ENCODE measurements at regions not wholly inside any gene's neighbourhood (a gene's known extent, or its start where the extent isn't known, plus 50 kb on each side); places are given as distances from the start of the nearest gene placed in this dataset.

- Histone ChIP-seq H3K79me2 (ENCODE audit: insufficient read depth, low read length) (no peaks in the 10 kb centered on the region), H3K27ac (ENCODE audit: low read depth, low read length) (no peak overlapping the region), H3K36me3 (ENCODE audit: insufficient read depth, low read length) (no peaks in the 10 kb centered on the region), H3K9me3 (ENCODE audit: low read depth, low read length) (no peaks in the 10 kb centered on the region), H3K4me1 (ENCODE audit: insufficient read depth, low read length) (no peaks in the 10 kb centered on the region), H4K20me1 (ENCODE audit: insufficient read depth, low read length) (no peaks in the 10 kb centered on the region), H3K27me3 (ENCODE audit: insufficient read depth, low read length) (peaks cover 3% of the 10 kb centered on the region), H3K4me3 (ENCODE audit: insufficient read depth, low read length) (no peak overlapping the region), H2AFZ (ENCODE audit: low read length) (no peak overlapping the region), H3K4me2 (ENCODE audit: insufficient read depth, low read length) (no peak overlapping the region)
- TF ChIP-seq CTCF (IDR thresholded peaks at IDR 0.05; ENCODE audit: extremely low read depth, low read depth, low read length): no peak
- no peak for DNase-seq (ENCODE audit: insufficient read length, low spot score, missing footprints)
Measured at GRCh38 chr16:51755577-51756355, 604.7 kb upstream of the SALL1 start.

GRCh38 chr16:51755039-51755501 lies 604.0 kb upstream of the SALL1 start:
- Histone ChIP-seq H3K27me3 (ENCODE audit: insufficient read depth, low read length) (peaks cover 3% of the 10 kb centered on the region), H3K79me2 (ENCODE audit: insufficient read depth, low read length) (no peaks in the 10 kb centered on the region), H3K4me3 (ENCODE audit: insufficient read depth, low read length) (no peak overlapping the region), H4K20me1 (ENCODE audit: insufficient read depth, low read length) (no peaks in the 10 kb centered on the region), H3K9me3 (ENCODE audit: low read depth, low read length) (no peaks in the 10 kb centered on the region), H3K27ac (ENCODE audit: low read depth, low read length) (no peak overlapping the region), H3K4me2 (ENCODE audit: insufficient read depth, low read length) (no peak overlapping the region), H2AFZ (ENCODE audit: low read length) (no peak overlapping the region), H3K36me3 (ENCODE audit: insufficient read depth, low read length) (no peaks in the 10 kb centered on the region), H3K4me1 (ENCODE audit: insufficient read depth, low read length) (no peaks in the 10 kb centered on the region)
- DNase-seq (ENCODE audit: insufficient read length, low spot score, missing footprints): no peak
- TF ChIP-seq CTCF (IDR thresholded peaks at IDR 0.05; ENCODE audit: extremely low read depth, low read depth, low read length): no peak

GRCh38 chr16:51753467-51754127 lies 602.5 kb upstream of the SALL1 start:
- Histone ChIP-seq H3K4me3 (ENCODE audit: insufficient read depth, low read length) (no peak overlapping the region), H3K9me3 (ENCODE audit: low read depth, low read length) (no peaks in the 10 kb centered on the region), H3K27me3 (ENCODE audit: insufficient read depth, low read length) (peaks cover 3% of the 10 kb centered on the region), H2AFZ (ENCODE audit: low read length) (no peak overlapping the region), H3K36me3 (ENCODE audit: insufficient read depth, low read length) (no peaks in the 10 kb centered on the region), H3K27ac (ENCODE audit: low read depth, low read length) (no peak overlapping the region), H3K4me1 (ENCODE audit: insufficient read depth, low read length) (no peaks in the 10 kb centered on the region), H3K79me2 (ENCODE audit: insufficient read depth, low read length) (no peaks in the 10 kb centered on the region), H4K20me1 (ENCODE audit: insufficient read depth, low read length) (no peaks in the 10 kb centered on the region), H3K4me2 (ENCODE audit: insufficient read depth, low read length) (no peak overlapping the region)
- no peak for TF ChIP-seq CTCF (IDR thresholded peaks at IDR 0.05; ENCODE audit: extremely low read depth, low read depth, low read length)
- no peak for DNase-seq (ENCODE audit: insufficient read length, low spot score, missing footprints)

GRCh38 chr16:51752438-51752995 lies 601.4 kb upstream of the SALL1 start:
- H2AFZ ChIP-seq (ENCODE audit: low read length): no peak overlapping the region
- H3K36me3 ChIP-seq (ENCODE audit: insufficient read depth, low read length): no peaks in the 10 kb centered on the region
- H3K4me2 ChIP-seq (ENCODE audit: insufficient read depth, low read length): no peak overlapping the region
- TF ChIP-seq CTCF (IDR thresholded peaks at IDR 0.05; ENCODE audit: extremely low read depth, low read depth, low read length): no peak
- H4K20me1 ChIP-seq (ENCODE audit: insufficient read depth, low read length): no peaks in the 10 kb centered on the region
- no peaks in the 10 kb centered on the region for H3K79me2 ChIP-seq (ENCODE audit: insufficient read depth, low read length)
- H3K27me3 ChIP-seq (ENCODE audit: insufficient read depth, low read length): peaks cover 3% of the 10 kb centered on the region
- H3K4me3 ChIP-seq (ENCODE audit: insufficient read depth, low read length): no peak overlapping the region
- H3K9me3 ChIP-seq (ENCODE audit: low read depth, low read length): no peaks in the 10 kb centered on the region
- no peak for DNase-seq (ENCODE audit: insufficient read length, low spot score, missing footprints)
- no peaks in the 10 kb centered on the region for H3K4me1 ChIP-seq (ENCODE audit: insufficient read depth, low read length)
- H3K27ac ChIP-seq (ENCODE audit: low read depth, low read length): no peak overlapping the region
